Trophoblast cell (in vitro differentiated cells and primary cell): ENCODE measurements at regions not wholly inside any gene's neighbourhood (a gene's known extent, or its start where the extent isn't known, plus 50 kb on each side); places are given as distances from the start of the nearest gene placed in this dataset.

Source experiments
- DNase-seq, 2 donors: peaks; one replicate each; pipeline ENCODE4 v3.0.0-alpha.2; 2016
- H2AFZ ChIP-seq: 2 replicates; pipeline ENCODE4 v1.6.1; 2013; ENCODE audit warnings: low read length, moderate library complexity, mild to moderate bottlenecking; ENCODE audit not compliant: insufficient read depth, poor library complexity
- H2AK5ac ChIP-seq: 2 replicates; pipeline ENCODE4 v1.6.1; 2013; ENCODE audit warnings: mild to moderate bottlenecking, low read length
- H2BK120ac ChIP-seq: 2 replicates; pipeline ENCODE4 v1.6.1; 2013; ENCODE audit warnings: low read length, mild to moderate bottlenecking, moderate library complexity; ENCODE audit not compliant: insufficient read depth, poor library complexity
- H2BK12ac ChIP-seq: 2 replicates; pipeline ENCODE4 v1.6.1; 2013; ENCODE audit warnings: mild to moderate bottlenecking, low read length, moderate library complexity
- H2BK5ac ChIP-seq: 2 replicates; pipeline ENCODE4 v1.6.1; 2013; ENCODE audit warnings: low read length, low read depth, moderate library complexity, mild to moderate bottlenecking; ENCODE audit not compliant: poor library complexity
- H3K14ac ChIP-seq: 2 replicates; pipeline ENCODE4 v1.6.1; 2013; ENCODE audit warnings: mild to moderate bottlenecking, low read length
- H3K18ac ChIP-seq: 2 replicates; pipeline ENCODE4 v1.6.1; 2013; ENCODE audit warnings: mild to moderate bottlenecking, low read length
- H3K23ac ChIP-seq: 2 replicates; pipeline ENCODE4 v1.6.1; 2013; ENCODE audit warnings: low read length
- H3K27ac ChIP-seq: 2 replicates; pipeline ENCODE4 v1.5.1; 2013; ENCODE audit warnings: low read depth, mild to moderate bottlenecking, inconsistent platforms, low read length, moderate library complexity
- H3K27me3 ChIP-seq: 2 replicates; pipeline ENCODE4 v1.6.1; 2013; ENCODE audit warnings: inconsistent platforms, mild to moderate bottlenecking, low read length, moderate library complexity; ENCODE audit not compliant: insufficient read depth
- H3K36me3 ChIP-seq, 2 experiments: 1 replicate in 1 of 2; 2 replicates in 1 of 2; pipeline ENCODE4 v1.6.1; 2013; ENCODE audit warnings: low read length in 2 of 2, mild to moderate bottlenecking in 2 of 2, moderate library complexity in 1 of 2; ENCODE audit not compliant: insufficient read depth in 2 of 2, control insufficient read depth in 1 of 2
- H3K4ac ChIP-seq: 2 replicates; pipeline ENCODE4 v1.6.1; 2013; ENCODE audit warnings: low read depth, mild to moderate bottlenecking, low read length, moderate library complexity
- H3K4me1 ChIP-seq, 2 experiments: 1 replicate in 1 of 2; 2 replicates in 1 of 2; pipeline ENCODE4 v1.6.1; 2013; ENCODE audit warnings: low read length in 2 of 2, mild to moderate bottlenecking in 2 of 2, moderate library complexity in 1 of 2; ENCODE audit not compliant: insufficient read depth in 2 of 2, control insufficient read depth in 1 of 2
- H3K4me2 ChIP-seq: 2 replicates; pipeline ENCODE4 v1.6.1; 2013; ENCODE audit warnings: inconsistent platforms, mild to moderate bottlenecking, low read length, moderate library complexity
- H3K4me3 ChIP-seq: 2 replicates; pipeline ENCODE4 v1.5.1; 2013; ENCODE audit warnings: mild to moderate bottlenecking, low read depth, low read length, inconsistent platforms
- H3K79me1 ChIP-seq: one replicate; pipeline ENCODE4 v1.6.1; 2013; ENCODE audit warnings: low read length
- H3K79me2 ChIP-seq: 2 replicates; pipeline ENCODE4 v1.6.1; 2013; ENCODE audit warnings: low read length, mild to moderate bottlenecking; ENCODE audit not compliant: control insufficient read depth, insufficient read depth, poor library complexity
- H3K9ac ChIP-seq: 2 replicates; pipeline ENCODE4 v1.6.1; 2013; ENCODE audit warnings: mild to moderate bottlenecking, low read length
- H3K9me3 ChIP-seq: 2 replicates; pipeline ENCODE4 v1.6.1; 2013; ENCODE audit warnings: low read depth, mild to moderate bottlenecking, control low read depth, inconsistent platforms, low read length; ENCODE audit not compliant: insufficient read depth
- H4K12ac ChIP-seq: 2 replicates; pipeline ENCODE4 v1.6.1; 2013; ENCODE audit warnings: low read depth, mild to moderate bottlenecking, low read length, moderate library complexity
- H4K8ac ChIP-seq: 2 replicates; pipeline ENCODE4 v1.6.1; 2013; ENCODE audit warnings: low read depth, mild to moderate bottlenecking, low read length, moderate library complexity
- H4K91ac ChIP-seq: one replicate; pipeline ENCODE4 v1.6.1; 2013; ENCODE audit warnings: low read depth, mild to moderate bottlenecking, low read length, moderate library complexity
- WGBS: extraction: QIAGEN DNeasy Blood & Tissue Kit; methylation state at CpG from one replicate; pipeline ENCODE4 v1.1.7; 2013; ENCODE audit warnings: missing lambda C conversion rate; ENCODE audit not compliant: insufficient read length, insufficient coverage; ENCODE audit errors: extremely low coverage; 5-methylcytosine and 5-hydroxymethylcytosine counted together

GRCh38 chr21:35521293-35521692, 472.2 kb upstream of the RUNX1 start:
- no peaks in the 10 kb centered on the region for H3K27me3 ChIP-seq

DNA sequence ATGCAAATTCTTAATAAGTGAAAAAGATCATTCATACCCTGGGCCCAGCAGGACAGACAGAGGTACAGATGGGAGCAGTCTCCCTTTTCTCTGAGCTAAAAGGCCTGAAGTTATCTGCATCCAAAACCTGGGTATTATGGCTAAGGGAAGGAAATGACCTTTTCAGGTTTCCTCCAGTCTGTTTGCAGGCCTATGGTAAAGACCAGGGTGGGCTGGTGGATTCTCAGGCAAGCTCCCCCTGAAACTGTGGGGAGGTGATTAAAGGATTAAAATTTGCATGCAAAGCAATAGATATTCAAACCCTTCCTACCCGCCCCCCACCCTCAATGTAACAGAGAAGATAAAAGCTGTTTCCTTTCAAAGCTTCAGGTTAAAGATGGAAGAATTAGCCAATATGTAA, 471.8 kb upstream of the RUNX1 start:
- Histone ChIP-seq H3K4me3 (no peak overlapping the region), H3K27me3 (no peaks in the 10 kb centered on the region), H2BK5ac (no peak overlapping the region), H3K4me2 (no peak overlapping the region), H3K9me3 (no peaks in the 10 kb centered on the region), H3K79me1 (no peaks in the 10 kb centered on the region), H4K91ac (no peak overlapping the region), H2AK5ac (no peak overlapping the region), H3K14ac (no peak overlapping the region), H4K12ac (no peak overlapping the region), H3K18ac (no peak overlapping the region), H3K4me1 (no peaks in the 10 kb centered on the region), H3K4ac (no peak overlapping the region), H3K79me2 (no peaks in the 10 kb centered on the region), H2AFZ (no peak overlapping the region), H3K36me3 (no peaks in the 10 kb centered on the region), H4K8ac (no peak overlapping the region), H3K9ac (no peak overlapping the region), H2BK12ac (no peak overlapping the region), H2BK120ac (no peak overlapping the region), H3K27ac (no peak overlapping the region), H3K23ac (no peak overlapping the region)
- no peak for DNase-seq
- no CpG with 5 or more reads among the region's 1 CpG for WGBS

More at GRCh38 chr21:35521293-35521692, 472.2 kb upstream of the RUNX1 start:
- no peak overlapping the region for H3K4me2 ChIP-seq
- H3K4ac ChIP-seq = no peak overlapping the region
- H4K91ac ChIP-seq = no peak overlapping the region
- WGBS = no CpG with 5 or more reads among the region's 4 CpGs
- no peak overlapping the region for H4K8ac ChIP-seq
- H2BK120ac ChIP-seq = no peak overlapping the region
- no peak overlapping the region for H3K18ac ChIP-seq
- H3K27ac ChIP-seq = no peak overlapping the region
- no peaks in the 10 kb centered on the region for H3K79me1 ChIP-seq
- H3K9ac ChIP-seq = no peak overlapping the region
- no peak overlapping the region for H4K12ac ChIP-seq
- H2AFZ ChIP-seq = no peak overlapping the region
- DNase-seq = no peak
- no peak overlapping the region for H2BK12ac ChIP-seq
- H2AK5ac ChIP-seq = no peak overlapping the region
- H3K14ac ChIP-seq = no peak overlapping the region
- no peak overlapping the region for H3K23ac ChIP-seq
- no peaks in the 10 kb centered on the region for H3K79me2 ChIP-seq
- no peaks in the 10 kb centered on the region for H3K4me1 ChIP-seq
- peaks cover 2% of the 10 kb centered on the region for H3K9me3 ChIP-seq
- H3K36me3 ChIP-seq = no peaks in the 10 kb centered on the region
- H2BK5ac ChIP-seq = no peak overlapping the region
- no peak overlapping the region for H3K4me3 ChIP-seq

DNA sequence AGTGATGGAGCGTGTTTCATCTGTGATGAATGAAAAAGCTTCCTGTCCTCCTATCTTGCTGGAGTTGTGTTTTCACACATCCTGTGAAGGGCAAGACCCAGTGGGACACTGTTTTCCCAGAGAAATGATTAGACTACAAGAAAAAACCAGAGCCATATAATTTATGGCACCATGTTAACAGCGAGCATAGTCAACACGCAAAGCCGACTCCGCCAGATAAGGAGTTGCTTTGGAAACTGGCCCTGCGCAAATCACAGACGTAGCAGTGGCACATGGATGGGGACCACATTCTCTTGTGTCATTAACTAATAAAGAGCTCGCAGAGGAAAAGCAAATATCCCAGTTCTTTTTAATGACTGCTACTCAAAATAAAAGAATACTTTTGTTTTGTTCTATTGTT, 471.2 kb upstream of the RUNX1 start:
- Histone ChIP-seq H3K4ac (no peak overlapping the region), H3K4me2 (no peak overlapping the region), H3K4me3 (no peak overlapping the region), H2AK5ac (no peak overlapping the region), H3K4me1 (no peaks in the 10 kb centered on the region), H2BK120ac (no peak overlapping the region), H3K23ac (no peak overlapping the region), H2AFZ (no peak overlapping the region), H3K36me3 (no peaks in the 10 kb centered on the region), H3K79me2 (no peaks in the 10 kb centered on the region), H3K27ac (no peak overlapping the region), H3K9me3 (no peaks in the 10 kb centered on the region), H3K79me1 (no peaks in the 10 kb centered on the region), H4K12ac (no peak overlapping the region), H4K91ac (no peak overlapping the region), H3K27me3 (no peaks in the 10 kb centered on the region), H2BK5ac (no peak overlapping the region), H3K18ac (no peak overlapping the region), H4K8ac (no peak overlapping the region), H3K9ac (no peak overlapping the region), H2BK12ac (no peak overlapping the region), H3K14ac (no peak overlapping the region)
- no peak for DNase-seq
- no CpG with 5 or more reads among the region's 8 CpGs for WGBS

DNA sequence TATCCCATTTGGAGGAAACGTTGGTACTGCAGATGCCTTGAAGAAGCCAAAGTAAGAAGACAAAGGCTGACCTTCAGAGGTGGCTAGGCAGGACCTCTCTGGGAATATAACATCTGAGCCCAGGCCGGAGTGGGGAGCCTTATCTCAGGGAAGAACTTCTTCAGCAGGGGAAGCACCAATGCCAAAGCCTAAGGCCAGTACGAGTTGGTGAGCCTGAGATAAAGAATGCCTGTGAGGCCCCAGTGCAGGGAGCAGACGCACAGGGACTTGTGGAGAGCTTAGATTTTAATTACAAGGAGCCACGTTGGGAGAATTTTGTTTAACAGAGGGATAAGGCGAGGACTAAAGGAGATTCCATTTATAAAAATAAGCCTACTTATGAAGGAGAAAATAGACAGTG, 468.8 kb upstream of the RUNX1 start:
- H3K4me2 ChIP-seq = no peak overlapping the region
- H3K9ac ChIP-seq = no peak overlapping the region
- no peak for DNase-seq
- H3K23ac ChIP-seq = no peak overlapping the region
- no peak overlapping the region for H4K8ac ChIP-seq
- H4K91ac ChIP-seq = no peak overlapping the region
- H3K4me3 ChIP-seq = no peak overlapping the region
- H3K36me3 ChIP-seq = no peaks in the 10 kb centered on the region
- no peaks in the 10 kb centered on the region for H3K79me2 ChIP-seq
- no peak overlapping the region for H2BK5ac ChIP-seq
- no CpG with 5 or more reads among the region's 6 CpGs for WGBS
- H3K27ac ChIP-seq = no peak overlapping the region
- H3K79me1 ChIP-seq = no peaks in the 10 kb centered on the region
- no peak overlapping the region for H2BK12ac ChIP-seq
- no peaks in the 10 kb centered on the region for H3K9me3 ChIP-seq
- H3K18ac ChIP-seq = no peak overlapping the region
- no peak overlapping the region for H2AK5ac ChIP-seq
- no peak overlapping the region for H2AFZ ChIP-seq
- no peak overlapping the region for H3K14ac ChIP-seq
- no peak overlapping the region for H4K12ac ChIP-seq
- H3K4me1 ChIP-seq = no peaks in the 10 kb centered on the region
- H2BK120ac ChIP-seq = no peak overlapping the region
- H3K4ac ChIP-seq = no peak overlapping the region
- no peaks in the 10 kb centered on the region for H3K27me3 ChIP-seq
